HUES48 (cell line): ENCODE measurements at regions not wholly inside any gene's neighbourhood (a gene's known extent, or its start where the extent isn't known, plus 50 kb on each side); places are given as distances from the start of the nearest gene placed in this dataset.
"Not testable (repeated sequence)": the region's sequence is repeated elsewhere in the genome, so short reads cannot be mapped to it uniquely, and the experiment has no call there.

Source experiments
- H3K27ac ChIP-seq: one replicate; pipeline ENCODE4 v1.7.0; 2013; ENCODE audit warnings: low read depth, low read length, inconsistent platforms
- H3K27me3 ChIP-seq: 2 replicates; pipeline ENCODE4 v1.6.1; 2013; ENCODE audit warnings: mild to moderate bottlenecking, low read length; ENCODE audit not compliant: control insufficient read depth, insufficient read depth
- H3K36me3 ChIP-seq: 2 replicates; pipeline ENCODE4 v1.6.1; 2013; ENCODE audit warnings: low read length; ENCODE audit not compliant: control insufficient read depth, insufficient read depth
- H3K4me1 ChIP-seq: 2 replicates; pipeline ENCODE4 v1.6.1; 2013; ENCODE audit warnings: mild to moderate bottlenecking, low read length; ENCODE audit not compliant: control insufficient read depth, insufficient read depth
- H3K4me3 ChIP-seq: 2 replicates; pipeline ENCODE4 v1.5.1; 2013; ENCODE audit warnings: mild to moderate bottlenecking, low read depth, low read length
- H3K9ac ChIP-seq: 2 replicates; pipeline ENCODE4 v1.6.1; 2013; ENCODE audit warnings: mild to moderate bottlenecking, low read depth, low read length, moderate library complexity
- H3K9me3 ChIP-seq: 2 replicates; pipeline ENCODE4 v1.6.1; 2013; ENCODE audit warnings: low read length; ENCODE audit not compliant: control insufficient read depth, insufficient read depth

DNA sequence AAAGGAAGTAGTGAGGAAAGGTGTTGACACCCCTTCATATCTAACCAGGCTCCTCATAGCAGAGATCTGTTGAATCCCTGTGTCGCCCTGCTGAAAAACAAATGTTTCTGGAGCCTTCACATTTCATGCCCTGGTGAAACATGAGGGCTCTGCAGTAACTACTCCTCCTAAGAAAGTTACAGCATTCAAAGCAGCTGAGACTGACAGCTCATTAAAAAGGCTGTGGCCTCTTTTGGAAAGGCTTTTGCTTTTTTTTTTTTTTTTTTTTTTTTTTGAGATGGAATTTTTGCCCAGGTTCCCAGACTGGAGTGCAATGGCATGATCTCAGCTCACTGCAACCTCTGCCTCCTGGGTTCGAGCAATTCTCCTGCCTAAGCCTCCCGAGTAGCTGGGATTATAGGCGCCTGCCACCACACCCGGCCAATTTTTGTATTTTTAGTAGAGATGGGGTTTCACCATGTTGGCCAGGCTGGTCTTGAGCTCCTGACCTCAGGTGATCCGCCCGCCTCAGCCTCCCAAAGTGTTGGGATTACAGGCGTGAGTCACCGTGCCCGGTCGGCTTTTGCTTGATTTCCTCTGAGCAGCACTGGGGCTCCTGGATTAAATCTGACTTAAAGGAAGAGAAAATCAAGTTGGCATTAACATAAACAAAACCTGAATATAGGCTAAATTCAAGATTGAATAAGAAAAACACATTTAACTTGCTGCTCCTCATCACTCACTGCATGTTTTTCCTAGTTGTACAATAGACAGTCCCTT, 112.9 kb downstream of the PCSK1 start:
- H3K4me1 ChIP-seq, result not testable (repeated sequence)

DNA sequence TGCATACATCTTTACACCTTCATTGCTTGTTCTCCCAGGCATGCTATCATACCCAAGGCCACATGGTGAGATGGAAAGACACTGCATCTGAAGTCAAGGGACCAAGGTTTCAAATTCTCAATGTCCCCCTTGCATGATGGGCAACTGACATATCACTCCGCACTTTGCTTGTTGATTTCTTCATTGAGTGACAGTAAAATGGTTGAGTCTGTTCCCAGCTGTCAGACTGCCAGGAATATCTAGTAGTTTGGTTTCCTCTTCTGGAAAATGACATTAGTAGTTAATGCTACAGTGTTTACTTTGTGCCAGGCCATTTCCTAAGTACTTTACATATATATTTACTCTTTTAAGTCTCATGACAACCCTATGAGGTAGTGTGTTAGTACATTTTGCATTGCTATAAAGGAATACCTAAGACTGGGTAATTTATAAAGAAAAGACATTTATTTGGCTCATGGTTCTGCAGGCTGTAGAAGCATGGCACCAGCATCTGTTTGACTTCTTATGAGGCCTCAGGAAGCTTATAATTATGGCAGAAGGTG, 114.4 kb downstream of the PCSK1 start:
- Histone ChIP-seq H3K9me3 (no peaks in the 10 kb centered on the region), H3K9ac (no peak overlapping the region), H3K27me3 (no peaks in the 10 kb centered on the region), H3K36me3 (no peaks in the 10 kb centered on the region), H3K27ac (no peak overlapping the region), H3K4me1 (peaks cover 5% of the 10 kb centered on the region; the same call in 1 of the 2 replicates), H3K4me3 (no peak overlapping the region)

More for the DNA sequence above, 112.9 kb downstream of the PCSK1 start:
- H3K27ac ChIP-seq, H3K4me3 ChIP-seq, H3K36me3 ChIP-seq, H3K9ac ChIP-seq, H3K27me3 ChIP-seq, H3K9me3 ChIP-seq: not testable (repeated sequence)

DNA sequence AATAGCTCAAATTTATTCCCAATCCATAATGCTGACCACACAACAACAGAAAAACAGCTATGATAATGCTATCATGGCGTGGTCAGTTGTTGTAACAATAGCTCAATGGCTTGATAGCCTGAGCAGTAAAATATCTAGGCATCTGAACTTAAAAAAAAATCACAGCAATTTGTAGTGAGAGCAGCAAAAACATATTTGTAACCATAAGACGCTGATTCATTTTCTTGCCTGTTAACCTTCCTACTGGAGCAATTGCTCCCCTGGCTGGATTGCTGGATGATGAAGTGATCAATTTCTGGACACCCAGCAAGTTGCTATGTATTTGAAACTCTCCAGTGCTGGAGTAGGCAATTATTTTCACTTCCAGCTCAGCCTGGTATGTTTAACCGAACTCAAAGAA, 115.1 kb downstream of the PCSK1 start:
- H3K4me3 ChIP-seq, result no peak overlapping the region
- no peak overlapping the region for H3K9ac ChIP-seq
- H3K36me3 ChIP-seq, result no peaks in the 10 kb centered on the region
- no peaks in the 10 kb centered on the region for H3K9me3 ChIP-seq
- peaks cover 5% of the 10 kb centered on the region; the same call in 1 of the 2 replicates for H3K4me1 ChIP-seq
- no peak overlapping the region for H3K27ac ChIP-seq
- H3K27me3 ChIP-seq, result no peaks in the 10 kb centered on the region

DNA sequence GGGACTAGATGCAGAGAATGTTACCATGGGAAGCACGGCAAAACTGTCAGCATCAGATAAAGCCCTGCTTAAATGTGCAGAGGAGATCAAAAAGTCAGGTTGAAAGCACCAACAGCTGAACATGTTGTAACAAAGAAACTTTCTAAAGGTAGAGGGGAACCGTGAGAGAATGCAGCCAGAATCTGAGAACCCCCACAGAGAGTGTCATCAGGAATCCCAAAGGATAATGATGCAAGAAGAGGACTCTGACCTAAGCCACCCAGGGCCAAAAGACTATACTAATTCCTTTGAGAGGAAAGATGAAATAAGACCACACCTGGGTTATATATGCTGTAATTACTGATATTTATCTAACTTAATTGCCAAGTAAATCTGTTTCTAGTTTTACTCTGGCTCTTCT, 116.6 kb downstream of the PCSK1 start:
- Histone ChIP-seq H3K9me3 (no peaks in the 10 kb centered on the region), H3K27me3 (no peaks in the 10 kb centered on the region), H3K27ac (no peak overlapping the region), H3K9ac (no peak overlapping the region), H3K4me1 (peaks cover 5% of the 10 kb centered on the region; the same call in 1 of the 2 replicates), H3K4me3 (no peak overlapping the region), H3K36me3 (no peaks in the 10 kb centered on the region)

DNA sequence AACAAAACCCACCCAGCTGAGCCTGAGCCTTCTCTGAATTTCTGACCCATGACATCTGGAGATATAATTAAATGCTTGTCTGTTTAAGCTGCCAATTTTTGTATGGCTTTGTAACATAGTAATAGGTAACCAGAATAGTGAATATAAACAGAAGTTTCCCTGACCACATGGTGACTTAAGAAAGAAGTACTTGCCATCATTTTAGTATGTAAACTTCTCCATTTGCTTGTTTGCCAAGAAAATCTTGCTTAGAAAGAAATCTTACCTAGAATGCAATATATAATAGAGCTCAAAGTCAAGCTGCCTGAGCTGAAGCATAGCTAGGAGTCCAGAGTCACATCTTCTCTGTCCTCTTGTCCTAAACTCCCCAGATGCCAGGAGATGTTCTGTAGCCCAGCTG, 117.0 kb downstream of the PCSK1 start:
- H3K4me3 ChIP-seq, result no peak overlapping the region
- no peak overlapping the region for H3K9ac ChIP-seq
- peaks cover 5% of the 10 kb centered on the region; the same call in 1 of the 2 replicates for H3K4me1 ChIP-seq
- H3K9me3 ChIP-seq, result peaks cover 3% of the 10 kb centered on the region; the same call in 1 of the 2 replicates
- no peaks in the 10 kb centered on the region for H3K36me3 ChIP-seq
- H3K27me3 ChIP-seq, result no peaks in the 10 kb centered on the region
- H3K27ac ChIP-seq, result no peak overlapping the region

DNA sequence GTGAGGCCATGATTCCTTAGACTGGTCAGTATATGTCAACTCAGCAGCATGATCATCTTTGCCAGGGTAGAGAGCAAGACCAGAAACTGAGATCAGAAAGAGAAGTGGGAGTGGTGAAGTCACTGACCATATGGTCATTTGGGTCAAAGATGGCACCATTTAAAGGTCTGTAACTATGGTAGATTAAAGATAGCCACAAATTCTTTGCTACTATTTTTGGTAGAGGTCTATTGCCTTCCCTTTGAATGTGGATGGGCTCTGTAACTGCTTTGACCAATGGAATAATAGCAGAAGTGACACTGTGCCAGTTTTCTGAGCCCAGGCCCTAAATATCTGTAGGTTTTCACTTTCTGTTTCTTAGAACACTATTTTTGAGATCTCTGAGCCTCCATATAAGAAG, 117.6 kb downstream of the PCSK1 start:
- Histone ChIP-seq H3K4me3 (no peak overlapping the region), H3K27ac (no peak overlapping the region), H3K27me3 (no peaks in the 10 kb centered on the region), H3K9me3 (peaks cover 3% of the 10 kb centered on the region; the same call in 1 of the 2 replicates), H3K4me1 (peaks cover 5% of the 10 kb centered on the region; the same call in 1 of the 2 replicates), H3K36me3 (no peaks in the 10 kb centered on the region), H3K9ac (no peak overlapping the region)

DNA sequence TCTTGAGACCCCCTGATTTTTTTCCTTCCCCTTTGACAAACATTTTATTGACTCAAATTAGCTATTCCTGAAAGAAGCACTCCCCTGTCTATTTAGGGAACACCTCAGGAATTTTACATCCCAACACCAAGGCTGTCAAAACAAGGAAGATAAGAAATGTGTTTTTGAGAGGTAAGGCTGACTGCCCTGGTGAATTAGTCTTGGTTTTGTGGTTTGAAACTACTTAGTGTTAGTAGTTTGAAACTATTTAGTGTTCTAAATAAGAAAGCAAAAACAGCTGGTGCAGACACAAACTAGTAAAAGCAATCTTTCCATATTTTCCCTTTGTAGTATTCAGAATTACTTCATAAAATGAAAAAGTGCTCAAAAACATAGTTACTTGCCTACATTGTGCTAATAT, 120.7 kb downstream of the PCSK1 start:
- no peak overlapping the region for H3K4me3 ChIP-seq
- H3K36me3 ChIP-seq, result no peaks in the 10 kb centered on the region
- no peaks in the 10 kb centered on the region for H3K27me3 ChIP-seq
- H3K4me1 ChIP-seq, result peaks cover 5% of the 10 kb centered on the region; the same call in 1 of the 2 replicates
- peaks cover 3% of the 10 kb centered on the region; the same call in 1 of the 2 replicates for H3K9me3 ChIP-seq
- no peak overlapping the region for H3K9ac ChIP-seq
- no peak overlapping the region for H3K27ac ChIP-seq

DNA sequence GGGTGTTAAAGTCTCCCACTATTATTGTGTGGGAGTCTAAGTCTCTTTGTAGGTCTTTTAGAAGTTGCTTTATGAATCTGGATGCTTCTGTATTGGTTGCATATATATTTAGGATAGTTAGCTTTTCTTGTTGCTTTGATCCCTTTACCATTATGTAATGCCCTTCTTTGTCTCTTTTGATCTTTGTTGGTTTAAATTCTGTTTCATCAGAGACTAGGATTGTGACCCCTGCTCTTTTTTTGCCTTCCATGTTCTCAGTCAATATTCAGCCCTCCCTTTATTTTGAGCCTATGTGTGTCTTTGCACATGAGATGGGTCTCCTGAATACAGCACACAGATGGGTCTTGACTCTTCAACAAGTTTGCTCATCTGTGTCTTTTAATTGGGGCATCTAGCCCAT, 126.0 kb downstream of the PCSK1 start:
- not testable (repeated sequence) for H3K9me3 ChIP-seq, H3K4me3 ChIP-seq

DNA sequence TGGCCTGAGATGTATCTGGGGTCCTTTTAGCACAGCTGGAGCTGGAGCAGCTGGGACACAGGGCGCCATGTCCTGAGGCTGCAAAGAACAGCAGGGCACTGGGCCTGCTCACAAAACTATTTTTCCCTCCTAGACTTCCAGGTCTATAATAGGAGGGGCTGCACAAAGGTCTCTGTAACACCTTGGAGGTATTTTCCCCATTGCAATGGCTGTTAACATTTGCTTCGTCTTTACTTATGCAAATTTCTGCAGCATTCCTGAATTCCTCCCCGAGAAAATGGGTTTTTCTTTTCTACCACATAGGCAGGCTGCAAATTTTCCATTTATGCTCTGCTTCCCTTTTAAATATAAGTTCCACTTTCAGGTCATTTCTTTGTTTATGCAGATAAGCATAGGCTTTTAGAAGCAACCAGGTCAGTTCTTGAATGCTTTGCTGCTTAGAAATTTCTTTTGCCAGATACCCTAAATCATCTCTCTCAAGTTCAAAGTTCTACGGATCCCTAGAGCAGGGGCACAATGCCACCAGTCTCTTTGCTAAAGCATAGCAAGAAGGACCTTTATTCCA, 130.8 kb downstream of the PCSK1 start:
- Histone ChIP-seq H3K27me3 (no peaks in the 10 kb centered on the region), H3K27ac (peak overlapping the region; percentile 53), H3K4me3 (no peak overlapping the region), H3K9me3 (peaks cover 3% of the 10 kb centered on the region), H3K36me3 (no peaks in the 10 kb centered on the region), H3K9ac (no peak overlapping the region), H3K4me1 (no peaks in the 10 kb centered on the region)

More for the DNA sequence above, 126.0 kb downstream of the PCSK1 start:
- H3K9ac ChIP-seq, H3K27me3 ChIP-seq, H3K4me1 ChIP-seq, H3K27ac ChIP-seq, H3K36me3 ChIP-seq: not testable (repeated sequence)

DNA sequence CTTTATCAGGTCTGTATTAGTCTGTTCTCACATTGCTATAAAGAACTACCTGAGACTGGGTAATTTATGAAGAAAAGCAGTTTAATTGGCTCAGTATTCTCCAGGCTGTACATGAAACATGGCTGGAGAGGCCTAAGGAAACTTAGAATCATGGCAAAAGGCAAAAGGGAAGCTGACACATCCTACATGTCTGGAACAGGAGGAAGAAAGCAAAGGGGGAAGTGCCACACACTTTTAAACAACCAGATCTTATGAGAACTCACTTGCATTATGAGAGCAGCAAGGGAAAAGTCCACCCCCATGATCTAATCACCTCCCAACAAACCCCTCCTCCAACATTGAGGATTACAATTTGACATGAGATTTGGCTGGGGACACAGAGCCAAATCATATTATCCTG, 132.1 kb downstream of the PCSK1 start:
- H3K27ac ChIP-seq, result no peak overlapping the region
- H3K36me3 ChIP-seq, result no peaks in the 10 kb centered on the region
- H3K27me3 ChIP-seq, result no peaks in the 10 kb centered on the region
- no peak overlapping the region for H3K4me3 ChIP-seq
- H3K4me1 ChIP-seq, result no peaks in the 10 kb centered on the region
- H3K9me3 ChIP-seq, result peaks cover 3% of the 10 kb centered on the region
- no peak overlapping the region for H3K9ac ChIP-seq

DNA sequence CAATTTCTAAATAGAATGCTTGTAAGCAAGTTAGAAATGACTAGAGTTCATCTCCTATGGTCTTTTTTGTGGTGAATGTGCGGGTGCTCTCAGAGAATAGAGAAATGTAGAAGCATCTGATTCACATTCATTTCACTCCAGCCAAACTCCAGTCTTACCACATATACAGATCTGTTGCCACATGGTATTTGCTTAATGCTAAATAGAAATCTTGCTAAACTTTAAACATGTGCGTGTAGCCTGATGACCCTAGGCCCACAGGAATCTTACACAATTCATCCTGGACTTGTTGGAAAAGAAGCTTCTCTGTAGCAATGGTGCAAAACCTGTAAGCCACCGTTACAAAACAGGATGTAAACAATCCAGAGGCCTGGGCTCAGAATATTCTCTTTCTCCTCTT, 135.2 kb downstream of the PCSK1 start:
- Histone ChIP-seq H3K4me3 (no peak overlapping the region), H3K27me3 (no peaks in the 10 kb centered on the region), H3K36me3 (no peaks in the 10 kb centered on the region), H3K9ac (no peak overlapping the region), H3K27ac (no peak overlapping the region), H3K4me1 (no peaks in the 10 kb centered on the region), H3K9me3 (peaks cover 3% of the 10 kb centered on the region)
